HG03108 (cell line): ENCODE measurements at regions not wholly inside any gene's neighbourhood (a gene's known extent, or its start where the extent isn't known, plus 50 kb on each side); places are given as distances from the start of the nearest gene placed in this dataset.
"Not testable (repeated sequence)": the region's sequence is repeated elsewhere in the genome, so short reads cannot be mapped to it uniquely, and the experiment has no call there.

ENCODE experiments used
- ATAC-seq: cut with Tn5 transposase; IDR thresholded peaks from one replicate; pipeline ENCODE4 v1.9.1; 2021; ENCODE audit warnings: moderate library complexity; ENCODE audit not compliant: unreplicated experiment

DNA sequence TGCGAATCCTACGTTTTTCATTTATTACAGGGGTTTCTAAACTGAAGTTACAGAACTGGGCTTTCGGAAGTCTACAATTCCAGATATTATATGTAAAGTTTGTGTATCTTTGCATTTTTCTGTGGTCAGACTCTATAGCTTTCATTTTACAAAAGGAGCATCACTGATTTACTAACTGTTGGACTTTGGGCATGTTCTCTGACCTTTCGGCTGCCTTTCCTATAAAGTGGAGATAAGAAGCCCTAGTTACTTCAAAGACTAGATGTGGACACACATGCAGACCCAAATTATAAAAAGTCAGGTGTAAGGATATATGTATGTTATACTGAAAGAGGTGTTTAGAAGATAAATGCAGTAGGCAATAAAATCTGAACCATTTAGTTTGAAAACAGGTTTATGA is 126.6 kb upstream of the PRKCQ start:
- ATAC-seq: no peak

DNA sequence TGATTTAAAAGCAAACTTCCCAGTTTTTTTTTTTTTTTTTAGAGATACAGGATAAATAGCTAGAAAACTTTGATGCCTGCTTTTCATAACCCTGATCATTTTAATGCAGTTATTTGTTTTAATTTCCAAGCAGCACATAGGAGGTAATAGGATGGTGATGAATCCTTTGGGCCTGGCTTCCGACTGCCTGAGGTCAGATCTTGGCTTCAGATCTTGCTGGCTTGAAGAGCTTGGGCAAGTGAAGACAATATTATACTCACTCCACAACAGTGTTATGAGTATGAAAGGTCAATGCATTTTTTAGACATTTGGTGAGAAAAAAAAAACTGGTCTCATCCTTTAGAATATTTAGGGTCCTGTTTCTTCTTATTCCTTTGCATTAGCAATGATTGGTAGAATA is 124.8 kb upstream of the PRKCQ start:
- no peak for ATAC-seq

DNA sequence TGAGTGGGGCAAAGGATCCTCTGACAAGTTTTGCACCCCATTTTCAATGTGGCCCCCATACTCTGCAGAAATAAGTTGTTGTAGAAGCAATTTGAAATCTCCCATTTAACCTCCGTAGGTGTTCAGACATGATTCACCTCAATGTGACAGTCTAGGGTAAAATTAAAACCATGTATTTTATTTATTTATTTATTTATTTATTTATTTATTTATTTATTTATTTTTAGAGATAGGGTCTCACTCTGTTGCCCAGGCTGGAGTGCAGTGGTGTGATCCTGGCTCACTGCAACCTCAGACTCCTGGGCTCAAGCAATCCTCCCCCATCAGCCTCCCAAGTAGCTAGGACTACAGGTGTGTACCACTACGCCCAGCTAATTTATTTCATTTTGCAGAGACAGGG is 122.8 kb upstream of the PRKCQ start:
- ATAC-seq: not testable (repeated sequence)

DNA sequence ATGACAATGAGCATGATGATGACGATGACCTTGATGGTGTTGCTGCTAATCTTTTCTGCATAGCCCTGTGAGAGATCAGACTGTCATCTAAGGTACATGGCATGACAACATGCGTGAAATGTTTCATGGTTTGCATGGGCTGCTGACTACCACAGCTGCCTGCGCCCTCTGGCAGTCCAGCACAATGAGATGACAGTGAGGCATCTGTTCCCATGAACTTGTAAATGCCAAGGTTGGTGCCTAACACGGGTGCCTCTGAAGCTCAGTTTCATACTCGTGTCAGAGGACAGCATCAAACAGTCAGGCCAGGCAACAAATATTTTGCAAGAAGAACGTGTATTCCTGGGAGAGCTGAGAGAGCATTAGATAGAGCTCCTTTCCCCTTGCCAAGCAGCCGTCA is 122.0 kb upstream of the PRKCQ start:
- ATAC-seq: no peak

DNA sequence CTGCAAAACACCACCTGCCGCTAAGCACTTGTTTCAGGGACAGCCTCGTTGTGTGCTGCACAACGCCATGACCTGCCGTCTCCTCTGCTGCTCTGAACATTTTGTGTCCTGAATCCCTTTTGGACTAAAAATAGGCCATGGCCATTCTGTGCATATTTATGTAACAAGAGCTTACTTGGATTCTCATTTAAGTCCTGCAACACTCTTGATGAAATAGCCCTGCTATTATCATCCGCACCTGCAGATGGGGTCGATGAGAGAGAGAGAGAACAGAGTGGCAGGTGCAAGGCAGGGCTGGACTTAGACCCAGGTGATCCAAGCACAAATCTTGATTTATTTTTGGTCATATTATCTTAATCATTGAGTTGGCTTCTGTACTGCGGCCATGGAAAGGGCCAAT is 121.2 kb upstream of the PRKCQ start:
- no peak for ATAC-seq

DNA sequence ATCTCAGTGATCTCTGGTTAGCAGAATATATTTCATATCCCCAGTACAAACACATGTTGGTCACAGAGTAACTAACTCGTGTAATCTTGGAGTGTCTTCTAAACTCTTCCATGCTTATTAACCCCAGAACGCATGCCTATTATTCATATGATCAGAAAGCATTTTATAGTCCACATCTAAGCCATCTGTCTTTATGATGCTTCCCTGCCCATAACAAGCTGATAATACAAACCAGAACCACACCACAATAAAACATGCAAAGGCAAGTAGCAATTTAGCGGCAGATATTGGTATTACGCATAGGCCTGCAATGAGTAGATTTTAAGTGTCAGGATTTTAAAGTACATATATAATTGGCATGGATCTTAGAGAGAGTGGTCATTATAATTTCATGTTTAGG is 120.0 kb upstream of the PRKCQ start:
- ATAC-seq: no peak

DNA sequence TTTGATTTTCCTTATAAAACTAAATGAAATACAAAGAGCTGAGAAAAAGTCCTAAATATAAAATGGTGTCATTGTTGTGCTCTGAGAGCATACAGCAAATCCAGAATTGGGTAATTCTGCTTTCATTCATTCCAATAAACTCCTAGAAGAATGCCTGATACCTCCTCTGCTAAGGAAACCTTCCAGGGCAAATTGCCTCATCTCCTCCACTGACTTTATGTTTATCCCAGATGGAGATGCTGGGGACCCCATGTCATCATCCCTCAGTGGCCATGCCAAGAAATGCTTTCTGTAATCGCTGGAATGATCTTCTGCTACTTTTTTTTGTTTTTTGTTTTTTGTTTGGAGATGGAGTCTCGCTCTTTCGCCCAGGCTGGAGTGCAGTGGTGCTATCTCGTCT is 119.3 kb upstream of the PRKCQ start:
- ATAC-seq: no peak

DNA sequence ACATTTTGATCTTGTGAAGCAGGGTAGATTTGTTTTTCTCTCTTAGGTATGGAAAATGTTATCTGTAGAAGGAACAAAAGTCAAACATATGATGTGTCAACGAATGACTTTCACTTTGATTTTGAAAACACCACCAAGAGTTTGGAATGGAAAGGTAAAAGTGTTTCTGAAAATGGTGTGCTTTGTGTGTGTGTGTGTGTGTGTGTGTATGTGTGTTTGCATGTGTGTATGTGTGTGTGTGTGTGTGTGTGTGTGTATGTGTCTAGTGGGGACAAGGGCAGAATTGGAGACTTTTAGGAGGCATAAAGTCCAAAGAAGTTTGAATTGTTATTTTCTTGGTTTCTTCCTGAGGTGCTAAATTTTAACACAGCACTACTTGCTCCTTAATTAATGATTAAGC is 115.4 kb upstream of the PRKCQ start:
- no peak for ATAC-seq

DNA sequence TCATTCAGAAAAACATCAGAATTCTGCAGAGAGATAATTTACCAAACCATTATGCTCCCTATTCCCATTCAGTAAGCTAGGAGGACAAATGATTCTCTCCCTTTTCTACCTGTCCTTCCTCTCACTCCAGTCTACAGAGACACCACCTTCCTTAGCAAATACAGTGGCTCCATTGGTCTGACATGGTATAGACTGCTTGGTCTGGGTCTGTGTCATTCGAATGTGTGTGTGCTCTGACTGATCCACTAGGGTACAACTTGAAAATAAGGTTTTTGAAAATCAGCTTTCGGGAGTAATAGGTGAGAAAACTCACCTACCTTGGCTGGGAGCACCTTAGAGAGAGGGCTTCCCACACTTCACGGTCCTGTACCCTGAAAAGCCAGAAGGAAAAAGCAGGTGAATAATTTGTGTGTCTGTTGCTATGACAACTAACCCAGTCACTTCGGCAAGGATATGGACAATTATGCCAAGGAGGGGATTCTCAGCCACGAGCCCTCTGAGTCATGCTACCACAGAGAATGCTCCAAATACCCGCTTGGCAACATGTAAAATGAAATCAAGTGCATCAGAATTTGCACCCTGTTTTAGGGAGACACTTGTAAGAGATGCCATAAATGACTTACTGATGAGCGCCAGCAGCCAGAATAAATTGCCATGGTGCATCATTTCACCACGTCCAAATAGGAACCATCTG is 114.5 kb upstream of the PRKCQ start:
- no peak for ATAC-seq

DNA sequence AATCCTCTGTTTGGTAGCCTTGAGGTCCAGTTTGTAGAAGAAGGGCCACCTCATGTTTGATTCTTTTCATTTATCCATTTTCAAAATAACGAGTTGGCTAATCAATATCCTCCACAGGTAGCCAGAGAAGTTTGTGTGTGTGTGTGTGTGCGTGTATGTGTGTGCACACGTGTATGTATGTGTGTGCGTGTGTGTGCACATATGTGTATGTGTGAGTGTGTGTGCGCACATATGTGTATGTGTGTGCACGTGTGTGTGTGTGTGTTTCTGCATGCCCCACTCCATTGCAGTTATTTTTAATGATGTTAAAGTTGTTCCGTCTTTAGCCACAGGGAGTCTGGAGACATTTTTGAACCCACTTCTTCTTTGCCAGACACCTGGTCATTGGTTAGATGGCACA is 112.8 kb upstream of the PRKCQ start:
- no peak for ATAC-seq

DNA sequence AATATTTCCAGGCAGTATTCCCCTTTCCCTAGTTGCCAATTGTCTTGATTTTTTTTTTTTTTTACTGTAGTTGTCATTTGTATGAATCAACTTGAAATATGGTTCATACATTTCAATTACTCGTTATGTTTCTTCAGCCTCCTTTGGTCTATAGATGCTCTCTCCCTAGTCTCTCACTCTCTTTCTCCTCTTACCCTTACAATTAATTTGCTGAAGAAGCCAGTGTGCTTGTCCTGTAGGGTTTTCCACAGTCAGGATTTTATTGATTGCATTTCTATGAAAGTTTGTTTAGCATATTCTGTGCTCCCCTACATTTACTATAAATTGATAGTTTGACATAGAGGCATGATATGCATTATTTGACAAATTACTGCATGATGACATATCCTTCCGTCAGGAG is 112.0 kb upstream of the PRKCQ start:
- ATAC-seq: no peak

DNA sequence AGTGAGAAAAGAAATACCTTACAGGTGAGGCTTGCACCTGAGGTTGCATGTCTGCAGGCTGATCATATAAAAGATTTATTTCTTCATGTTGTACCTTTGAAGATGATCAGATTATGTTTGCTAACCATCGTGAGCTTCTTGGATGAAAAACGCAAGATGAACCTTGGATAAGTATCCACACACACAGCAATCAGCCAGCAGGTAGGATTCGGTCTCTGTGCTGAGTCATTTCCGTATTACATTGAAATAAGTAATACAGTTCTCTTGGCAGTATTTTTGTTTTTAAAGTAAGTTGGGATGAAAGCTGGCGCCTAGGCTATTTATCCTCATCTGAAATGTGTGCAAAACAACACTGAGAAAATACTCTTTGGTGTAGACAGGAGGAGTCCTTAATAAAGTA is 109.0 kb upstream of the PRKCQ start:
- ATAC-seq: no peak

DNA sequence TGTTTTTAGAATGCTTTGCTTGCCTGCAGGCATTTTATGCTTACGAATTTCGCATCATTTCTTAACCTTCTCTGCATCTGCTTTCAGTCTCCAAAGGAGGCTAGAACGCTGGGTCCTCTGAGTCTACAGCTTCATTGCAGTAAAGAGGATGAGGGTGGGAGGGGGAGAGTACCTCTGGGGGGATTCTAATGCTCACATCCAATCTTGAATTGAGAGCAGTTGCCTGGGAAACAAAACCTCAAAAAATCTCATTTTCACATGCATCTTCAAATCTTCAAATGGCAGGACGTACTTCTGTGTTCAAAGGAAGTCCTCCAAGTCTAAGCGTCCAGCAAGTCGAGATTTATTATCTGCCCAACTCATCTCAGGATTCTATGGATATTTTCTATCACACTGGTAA is 100.7 kb upstream of the PRKCQ start:
- ATAC-seq: no peak

DNA sequence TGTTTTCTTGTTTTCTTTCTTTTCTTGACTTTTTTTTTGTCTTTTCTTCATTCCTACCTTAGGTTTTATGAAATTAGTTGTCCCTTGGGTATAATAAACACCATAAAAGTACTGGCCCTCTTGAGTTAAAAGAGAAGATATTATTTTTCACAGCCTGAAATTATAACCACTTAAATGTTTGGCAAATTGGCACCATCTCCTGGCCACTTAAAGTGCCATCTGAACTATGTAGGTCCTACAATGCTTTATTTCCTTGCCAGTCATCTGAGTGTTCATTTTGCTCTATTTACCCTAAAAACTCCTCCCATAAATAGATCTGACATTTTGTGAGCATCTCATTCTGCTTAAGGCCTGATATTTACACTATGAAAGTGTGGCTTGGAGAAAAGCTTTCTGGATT is 98.9 kb upstream of the PRKCQ start:
- ATAC-seq: no peak

DNA sequence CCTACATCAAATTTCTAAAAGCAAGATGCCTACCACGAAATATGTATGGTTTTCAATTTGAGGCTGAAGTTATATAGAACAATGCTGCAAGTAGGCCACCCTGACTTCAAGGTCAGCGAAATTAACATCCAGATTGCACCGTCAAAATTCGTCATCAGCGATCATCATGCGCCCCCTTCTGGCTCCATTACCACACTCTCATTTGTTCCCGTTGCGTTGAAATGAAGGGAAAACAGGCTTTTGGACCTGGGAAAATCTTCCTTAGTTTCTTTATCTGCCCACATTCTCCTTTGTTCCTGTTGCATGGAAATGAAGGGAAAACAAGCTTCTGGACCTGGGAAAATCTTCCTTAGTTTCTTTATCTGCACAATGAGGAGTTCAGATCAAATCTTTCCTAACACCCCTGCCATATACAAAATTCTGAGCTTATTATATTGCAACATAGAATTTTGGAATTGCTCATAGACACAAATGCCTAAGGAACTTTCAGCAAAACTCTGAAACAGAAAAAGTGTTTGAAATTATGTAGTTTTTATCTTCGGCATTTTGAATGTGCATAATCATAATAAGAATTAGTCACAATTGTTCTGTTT is 98.2 kb upstream of the PRKCQ start:
- ATAC-seq: no peak

DNA sequence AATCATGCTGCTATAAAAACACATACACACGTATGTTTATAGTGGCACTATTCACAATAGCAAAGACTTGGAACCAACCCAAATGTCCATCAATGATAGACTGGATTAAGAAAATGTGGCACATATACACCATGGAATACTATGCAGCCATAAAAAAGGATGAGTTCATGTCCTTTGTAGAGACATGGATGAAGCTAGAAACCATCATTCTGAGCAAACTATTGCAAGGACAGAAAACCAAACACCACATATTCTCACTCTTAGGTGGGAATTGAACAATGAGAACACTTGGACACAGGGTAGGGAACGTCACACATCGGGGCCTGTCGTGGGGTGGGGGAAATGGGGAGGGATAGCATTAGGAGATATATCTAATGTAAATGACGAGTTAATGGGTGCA is 97.1 kb upstream of the PRKCQ start:
- not testable (repeated sequence) for ATAC-seq

DNA sequence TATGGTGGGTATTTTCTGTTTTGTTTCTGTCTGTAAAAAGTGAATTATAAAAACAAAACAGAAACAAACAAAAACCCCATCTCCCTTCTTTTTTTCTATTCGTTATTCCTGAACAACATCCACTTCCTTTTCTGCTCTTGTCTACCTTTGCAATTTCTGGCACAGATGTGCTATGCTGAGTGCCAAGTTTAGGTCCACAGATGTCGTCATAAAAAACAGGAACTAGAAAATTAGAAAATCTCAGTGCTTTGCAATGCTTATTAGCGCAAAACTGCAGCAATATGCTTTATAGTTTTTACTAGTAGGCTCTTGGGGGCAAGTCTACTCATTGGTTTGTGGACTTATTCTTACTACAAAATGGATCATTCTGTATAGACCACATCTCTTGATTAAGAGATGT is 94.2 kb upstream of the PRKCQ start:
- no peak for ATAC-seq

DNA sequence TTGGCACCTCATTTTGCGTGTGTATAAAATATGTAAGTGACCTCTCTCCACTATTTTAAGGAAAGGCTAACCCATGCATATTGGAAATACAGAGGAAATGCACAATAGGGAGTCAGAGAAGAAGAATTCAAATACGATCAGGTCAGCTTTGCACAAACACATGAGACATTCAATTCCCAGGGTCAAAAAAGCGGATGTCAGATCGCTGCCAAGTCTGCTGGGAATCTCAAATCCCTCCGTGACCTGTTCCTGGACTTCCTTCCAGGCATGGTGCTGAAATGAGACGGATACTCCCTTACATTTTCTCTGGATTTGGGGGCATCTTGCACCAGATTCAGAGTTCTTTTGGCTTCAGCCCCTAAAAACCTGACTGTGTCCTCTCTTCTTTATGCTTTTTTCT is 91.9 kb upstream of the PRKCQ start:
- no peak for ATAC-seq

DNA sequence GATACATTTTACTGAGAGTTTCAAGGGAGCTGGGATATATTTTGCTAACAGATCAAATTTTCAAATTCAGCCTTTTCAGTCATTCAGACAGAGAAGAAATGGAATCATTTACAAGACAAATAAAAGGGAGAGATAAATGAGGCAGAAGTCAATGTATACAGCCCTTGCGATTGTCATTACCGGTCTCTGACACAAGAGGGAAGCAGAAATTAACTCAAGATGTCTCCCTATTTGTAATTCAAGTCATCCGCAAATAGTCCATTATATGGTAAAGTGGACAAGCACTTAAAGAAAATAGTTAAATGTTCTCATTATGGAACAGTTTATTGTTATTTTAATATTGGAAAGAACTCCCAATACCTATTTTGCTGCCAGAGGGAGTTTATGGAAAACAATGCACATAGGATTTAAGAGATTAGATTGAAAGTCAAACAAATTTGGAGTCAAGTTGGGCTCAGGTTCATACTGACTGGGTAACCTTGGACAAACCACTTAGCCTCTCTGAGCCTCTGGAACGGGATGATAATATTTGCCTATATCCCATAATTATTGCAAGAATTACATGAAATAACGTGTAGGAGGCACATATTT is 89.3 kb upstream of the PRKCQ start:
- ATAC-seq: no peak

DNA sequence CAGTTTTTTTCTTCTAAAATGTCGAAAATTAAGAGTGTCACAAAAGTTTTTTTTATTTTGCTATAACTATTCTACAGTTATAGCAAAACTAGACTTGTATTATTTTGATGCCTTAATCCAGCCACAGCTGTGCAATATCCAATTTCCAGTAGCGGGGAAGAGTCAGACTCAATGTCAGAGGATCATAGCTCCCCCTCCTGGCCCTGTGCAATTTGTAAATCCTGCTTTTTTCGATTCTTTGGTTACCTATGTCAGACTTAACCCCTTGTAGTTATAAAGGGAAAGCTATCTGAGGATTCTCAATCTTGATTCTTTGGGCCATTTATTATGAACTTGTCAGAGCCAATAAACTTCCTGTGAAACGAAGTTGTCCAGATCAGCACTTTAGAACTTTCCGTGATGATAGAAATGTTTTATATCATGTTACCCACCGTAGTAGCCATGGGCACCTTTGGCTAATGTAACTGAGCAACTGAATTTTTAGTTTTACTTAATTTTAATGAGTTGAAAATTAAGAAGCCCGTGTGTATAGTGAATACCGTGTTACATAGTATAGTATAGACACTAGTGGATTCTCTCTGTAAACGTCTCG is 87.7 kb upstream of the PRKCQ start:
- no peak for ATAC-seq

DNA sequence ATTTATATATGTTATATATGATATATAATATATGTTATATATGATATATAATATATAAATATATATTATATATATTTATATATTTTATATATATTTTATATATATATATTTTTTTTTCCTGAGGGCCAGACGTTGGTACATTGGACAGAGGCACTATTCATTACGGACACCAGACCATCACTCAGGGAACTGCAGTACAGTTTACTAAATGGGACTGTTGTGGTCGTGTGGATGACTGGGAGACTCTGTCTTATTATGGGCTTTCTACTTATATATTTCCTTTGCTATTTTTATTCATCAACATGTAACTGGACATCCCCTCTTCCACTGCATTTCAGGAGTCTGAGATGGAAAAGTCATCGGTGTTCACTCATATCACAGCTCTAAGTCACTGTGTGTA is 87.1 kb upstream of the PRKCQ start:
- ATAC-seq: no peak

DNA sequence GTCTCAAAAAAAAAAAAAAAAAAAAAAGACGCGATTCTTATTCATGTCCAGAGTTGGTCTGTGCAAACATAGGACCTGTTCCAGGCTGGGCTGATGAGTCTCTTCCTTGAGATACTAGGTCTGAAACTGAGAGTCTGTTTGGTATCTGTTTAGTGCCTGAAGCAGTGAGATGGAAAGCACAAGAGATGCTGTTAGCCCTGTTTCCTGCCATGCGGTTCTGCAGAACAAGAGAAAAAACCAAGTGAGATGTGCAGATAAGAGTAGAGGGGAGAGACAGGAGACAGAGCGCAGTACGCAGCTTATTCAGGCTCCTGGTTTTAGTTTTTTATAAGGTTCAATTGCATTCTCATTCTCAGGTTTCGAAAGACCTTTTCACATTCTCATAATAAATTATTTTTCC is 85.8 kb upstream of the PRKCQ start:
- no peak for ATAC-seq
